NCI-H345 (cell line): ENCODE measurements at regions not wholly inside any gene's neighbourhood (a gene's known extent, or its start where the extent isn't known, plus 50 kb on each side); places are given as distances from the start of the nearest gene placed in this dataset.
"Not testable (repeated sequence)": the region's sequence is repeated elsewhere in the genome, so short reads cannot be mapped to it uniquely, and the experiment has no call there.

Source experiments
- DNase-seq: peaks from one replicate; lab custom pipeline; 2025; lab: John Stamatoyannopoulos, UW

- DNase-seq: no peak
Measured at GRCh38 chr4:167939863-167940616, 152.3 kb upstream of the ANXA10 start.

- DNase-seq: no peak
Measured at GRCh38 chr4:167943872-167944505, 148.3 kb upstream of the ANXA10 start.

- no peak for DNase-seq
Measured at GRCh38 chr4:167944721-167945120, 147.6 kb upstream of the ANXA10 start.

- no peak for DNase-seq
Measured at GRCh38 chr4:167955006-167955405, 137.3 kb upstream of the ANXA10 start.

GRCh38 chr4:167956676-167957075 lies 135.7 kb upstream of the ANXA10 start:
- no peak for DNase-seq

- DNase-seq: no peak
Measured at GRCh38 chr4:167964766-167965373, 127.5 kb upstream of the ANXA10 start.

- no peak for DNase-seq
Measured at GRCh38 chr4:167966143-167966542, 126.2 kb upstream of the ANXA10 start.

GRCh38 chr4:167973513-167973912 lies 118.8 kb upstream of the ANXA10 start:
- DNase-seq: no peak

- DNase-seq: no peak
Measured at GRCh38 chr4:167985565-167985964, 106.8 kb upstream of the ANXA10 start.

- DNase-seq: no peak
Measured at GRCh38 chr4:167986044-167986443, 106.3 kb upstream of the ANXA10 start.

GRCh38 chr4:167987285-167987684 lies 105.1 kb upstream of the ANXA10 start:
- no peak for DNase-seq

GRCh38 chr4:167989815-167990214 lies 102.5 kb upstream of the ANXA10 start:
- DNase-seq: no peak

GRCh38 chr4:168008112-168008511 lies 84.2 kb upstream of the ANXA10 start:
- DNase-seq: not testable (repeated sequence)

- no peak for DNase-seq
Measured at GRCh38 chr4:168019019-168019651, 73.2 kb upstream of the ANXA10 start.

- DNase-seq: no peak
Measured at GRCh38 chr4:168019921-168020320, 72.4 kb upstream of the ANXA10 start.

GRCh38 chr4:168021666-168022065 lies 70.7 kb upstream of the ANXA10 start:
- DNase-seq: no peak

- DNase-seq: no peak
Measured at GRCh38 chr4:168028568-168028967, 63.8 kb upstream of the ANXA10 start.

GRCh38 chr4:168028970-168029597 lies 63.3 kb upstream of the ANXA10 start:
- DNase-seq: no peak

- DNase-seq: no peak
Measured at GRCh38 chr4:168037676-168038075, 54.7 kb upstream of the ANXA10 start.

GRCh38 chr4:168039593-168039992 lies 52.7 kb upstream of the ANXA10 start:
- no peak for DNase-seq
